HG03575 (cell line): ENCODE measurements at regions not wholly inside any gene's neighbourhood (a gene's known extent, or its start where the extent isn't known, plus 50 kb on each side); places are given as distances from the start of the nearest gene placed in this dataset.
"Not testable (repeated sequence)": the region's sequence is repeated elsewhere in the genome, so short reads cannot be mapped to it uniquely, and the experiment has no call there.

Experiments used
- ATAC-seq: cut with Tn5 transposase; IDR thresholded peaks from one replicate; pipeline ENCODE4 v1.9.1; 2021; ENCODE audit not compliant: unreplicated experiment, insufficient number of reproducible peaks, low FRiP score; ENCODE audit errors: extremely low read depth

DNA sequence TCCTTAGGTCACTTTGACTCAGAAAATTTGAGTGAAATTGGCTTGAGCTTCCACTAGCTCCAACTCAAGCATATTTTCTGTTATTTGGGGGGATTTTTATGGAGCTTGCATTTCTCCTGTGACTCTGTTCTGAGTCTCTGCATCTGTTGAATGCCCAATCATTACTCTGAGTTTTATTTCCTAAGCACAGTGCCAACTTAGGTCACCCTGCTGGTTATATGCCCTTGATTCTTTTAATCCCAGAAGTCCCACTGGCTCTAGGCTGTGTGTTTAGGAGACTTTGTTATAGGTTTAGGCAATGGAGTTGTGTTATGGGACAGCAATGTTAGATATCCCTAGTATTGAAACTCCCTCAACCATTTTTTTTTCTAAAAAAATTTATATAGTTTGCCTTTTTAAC is 198.2 kb upstream of the DTNA start:
- ATAC-seq = no peak

GRCh38 chr18:34514238-34514637 is 195.9 kb upstream of the DTNA start:
- ATAC-seq = no peak

DNA sequence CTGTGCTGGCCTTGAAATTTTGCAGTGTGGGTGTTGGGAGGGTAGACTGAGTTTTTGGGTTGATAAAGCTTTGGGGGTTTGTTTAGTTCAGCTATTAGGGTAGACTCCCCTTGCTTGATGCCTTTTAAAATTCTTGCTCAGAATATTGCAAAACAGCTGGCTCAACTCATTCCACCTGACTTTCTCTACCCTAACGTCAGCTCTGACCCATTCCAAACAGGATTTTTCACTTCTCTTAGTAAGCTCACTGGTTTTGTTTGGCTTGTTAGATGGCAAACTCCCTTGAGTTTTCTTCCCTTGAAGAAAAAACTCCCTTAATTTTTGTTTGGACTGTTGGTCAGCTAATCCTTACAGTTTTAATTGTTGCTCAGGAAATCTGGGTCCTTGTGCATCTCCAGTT is 195.1 kb upstream of the DTNA start:
- no peak for ATAC-seq

GRCh38 chr18:34516355-34516754 is 193.7 kb upstream of the DTNA start:
- not testable (repeated sequence) for ATAC-seq

DNA sequence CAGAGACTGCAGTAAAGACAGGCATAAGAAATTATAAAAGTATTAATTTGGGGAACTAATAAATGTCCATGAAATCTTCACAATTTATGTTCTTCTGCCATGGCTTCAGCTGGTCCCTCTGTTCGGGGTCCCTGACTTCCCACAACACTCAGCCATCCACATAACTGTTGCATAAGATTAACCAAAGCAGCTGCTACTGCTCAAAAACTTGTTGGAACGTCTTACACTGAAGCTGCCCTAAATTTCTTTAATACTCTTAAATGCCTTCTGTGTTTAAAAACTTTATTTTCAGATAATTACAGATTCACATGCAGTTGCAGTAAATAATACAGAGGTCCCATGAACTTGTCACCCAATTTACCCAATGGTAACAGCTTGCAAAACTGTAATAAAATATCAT is 193.1 kb upstream of the DTNA start:
- not testable (repeated sequence) for ATAC-seq

DNA sequence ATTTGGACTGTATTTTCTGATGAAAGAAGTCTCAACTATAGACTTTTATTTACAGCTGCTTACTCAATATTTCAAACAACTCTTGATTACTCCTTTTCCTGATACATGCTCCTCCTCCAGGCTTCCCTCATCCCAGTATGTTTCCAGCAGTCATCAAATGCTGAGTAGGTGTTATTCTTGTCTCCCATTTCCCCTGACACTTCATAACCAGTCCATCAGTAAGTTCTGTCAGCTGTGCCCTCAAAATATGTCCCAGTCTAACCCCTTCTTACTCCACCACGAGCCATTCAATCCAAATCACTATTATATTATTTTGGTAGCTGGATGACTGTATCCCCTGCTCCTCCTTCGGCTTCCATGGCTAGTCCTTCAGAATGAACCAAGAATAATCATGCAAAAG is 189.1 kb upstream of the DTNA start:
- no peak for ATAC-seq

DNA sequence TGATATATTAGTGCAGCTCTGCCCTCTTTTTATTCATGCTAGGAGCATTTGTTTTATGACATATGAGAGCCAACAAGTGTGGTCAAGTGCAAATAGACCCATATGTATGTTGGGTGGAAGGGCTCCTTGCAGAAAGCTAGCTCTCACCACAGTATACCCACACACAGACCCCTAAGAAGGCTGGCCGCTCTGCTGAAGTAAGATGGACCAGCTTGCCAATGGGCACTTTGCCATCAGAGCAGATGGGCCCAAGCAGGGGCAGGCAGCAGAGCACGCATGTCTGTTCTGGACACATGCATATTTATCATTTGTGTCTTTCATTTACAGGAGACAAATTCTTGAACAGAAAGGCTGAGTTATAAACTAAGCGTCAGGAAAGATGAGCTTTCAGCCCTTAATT is 187.5 kb upstream of the DTNA start:
- no peak for ATAC-seq

- ATAC-seq = no peak
These were observed 184.9 kb upstream of the DTNA start for GRCh38 chr18:34525244-34525643.

GRCh38 chr18:34528177-34528576 is 181.9 kb upstream of the DTNA start:
- no peak for ATAC-seq

DNA sequence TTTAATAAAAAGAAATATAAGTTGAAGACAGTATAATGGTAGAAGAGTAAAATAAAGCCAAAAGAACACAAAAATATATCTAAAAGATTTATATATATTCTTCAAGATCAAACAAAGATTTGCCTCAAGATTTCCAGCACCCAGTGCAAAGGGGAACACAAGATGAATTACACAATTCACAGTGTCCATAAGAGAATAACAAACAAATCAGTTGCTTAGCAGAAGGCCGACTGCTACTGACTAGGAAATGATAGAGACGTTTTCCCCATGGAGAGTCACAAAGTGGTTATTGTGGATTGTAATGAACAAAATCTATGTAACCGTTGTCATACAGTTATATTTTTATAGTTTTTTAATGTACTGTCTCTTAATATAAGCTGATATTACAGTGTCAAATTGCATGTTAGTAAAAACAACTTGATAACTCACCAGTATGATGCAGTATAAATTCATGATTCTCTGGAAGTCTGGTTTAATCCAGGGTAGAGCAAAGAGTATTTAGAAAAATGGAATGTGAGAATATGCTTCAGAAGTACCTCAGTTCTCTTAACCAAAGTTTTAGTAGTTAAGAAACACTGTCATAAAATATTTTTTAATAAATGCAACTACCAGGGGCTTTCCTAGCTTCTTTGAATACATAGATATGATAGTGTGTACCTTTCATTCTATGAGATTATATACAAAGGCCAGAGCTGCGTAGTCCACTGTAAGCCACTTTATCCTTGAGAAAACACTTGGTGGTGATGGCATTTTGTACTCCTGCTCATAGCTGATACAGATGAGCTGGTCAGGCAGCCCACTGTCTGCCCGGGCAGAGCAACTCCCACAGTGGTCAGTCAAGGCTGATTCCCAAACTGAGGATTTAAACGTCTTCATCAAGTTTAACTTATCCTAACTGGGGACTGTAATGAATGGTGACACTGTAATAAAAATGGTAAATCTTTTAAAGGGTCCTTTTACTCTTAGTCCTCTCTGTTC is 180.5 kb upstream of the DTNA start:
- no peak for ATAC-seq

DNA sequence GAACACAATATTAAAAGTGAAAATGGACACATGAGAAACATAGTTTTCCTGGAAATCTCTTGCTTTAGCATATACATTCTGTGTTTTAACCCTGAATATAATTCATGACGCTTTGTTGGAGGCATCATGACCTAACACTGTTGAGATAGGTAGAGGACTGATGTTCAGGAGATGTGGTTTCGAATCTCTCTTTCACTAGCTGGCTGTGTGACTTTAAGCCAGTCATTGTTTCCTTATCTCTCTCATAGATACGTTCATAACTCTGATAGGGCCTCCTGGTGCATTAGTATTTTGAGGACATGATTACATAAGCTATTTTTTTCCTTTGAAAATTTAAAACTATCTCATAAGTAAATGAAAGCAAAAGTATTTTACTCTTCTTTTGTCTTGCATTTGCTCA is 179.0 kb upstream of the DTNA start:
- ATAC-seq = no peak

DNA sequence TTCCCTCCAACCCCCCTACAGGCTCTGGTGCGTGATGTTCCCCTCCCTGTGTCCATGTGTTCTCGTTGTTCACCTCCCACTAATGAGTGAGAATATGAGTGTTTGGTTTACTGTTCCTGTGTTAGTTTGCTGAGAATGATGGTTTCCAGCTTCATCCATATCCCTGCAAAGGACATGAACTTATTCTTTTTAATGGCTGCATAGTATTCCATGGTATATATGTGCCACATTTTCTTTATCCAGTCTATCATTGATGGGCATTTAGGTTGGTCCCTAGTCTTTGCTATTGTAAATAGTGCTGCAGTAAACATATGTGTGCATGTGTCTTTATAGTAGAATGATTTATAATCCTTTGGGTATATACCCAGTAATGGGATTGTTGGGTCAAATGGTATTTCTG is 175.5 kb upstream of the DTNA start:
- ATAC-seq = not testable (repeated sequence)

DNA sequence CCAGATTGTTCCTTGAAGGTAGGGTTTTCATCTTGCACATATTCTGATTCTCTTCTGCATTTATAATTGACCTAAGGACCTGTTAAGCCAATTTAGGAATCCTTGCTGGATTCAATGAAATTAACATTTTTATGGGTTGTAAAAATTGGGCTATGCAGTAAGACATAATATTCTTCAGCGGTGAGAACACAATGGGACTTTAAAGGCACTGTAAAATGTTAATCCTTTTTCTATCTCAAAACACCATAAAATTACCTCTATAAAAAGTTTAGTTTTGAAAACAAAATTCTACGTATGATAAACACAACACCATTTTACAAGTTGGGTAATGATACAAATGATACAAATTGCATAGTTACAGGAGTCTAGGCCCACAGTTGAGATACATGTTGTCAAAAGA is 169.2 kb upstream of the DTNA start:
- no peak for ATAC-seq

DNA sequence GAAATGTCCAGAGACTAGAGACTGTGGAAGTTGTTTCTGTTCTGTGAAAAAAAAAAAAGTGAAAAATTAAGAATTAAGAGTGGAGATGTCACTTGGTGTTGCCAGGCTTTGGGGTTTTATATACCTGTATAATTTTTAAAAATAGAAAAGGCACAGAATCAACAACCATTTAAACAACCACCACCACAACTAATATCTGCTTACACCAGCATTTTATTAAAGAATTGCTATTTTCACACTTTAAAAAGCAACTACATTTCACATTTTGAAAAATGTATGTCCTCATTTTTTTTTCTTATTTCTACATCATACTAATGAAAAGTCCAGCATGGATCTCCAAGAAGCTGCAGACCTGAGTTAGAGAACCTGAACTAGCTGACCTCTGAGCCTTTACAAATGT is 167.5 kb upstream of the DTNA start:
- ATAC-seq = no peak

GRCh38 chr18:34543356-34543755 is 166.7 kb upstream of the DTNA start:
- ATAC-seq = no peak

DNA sequence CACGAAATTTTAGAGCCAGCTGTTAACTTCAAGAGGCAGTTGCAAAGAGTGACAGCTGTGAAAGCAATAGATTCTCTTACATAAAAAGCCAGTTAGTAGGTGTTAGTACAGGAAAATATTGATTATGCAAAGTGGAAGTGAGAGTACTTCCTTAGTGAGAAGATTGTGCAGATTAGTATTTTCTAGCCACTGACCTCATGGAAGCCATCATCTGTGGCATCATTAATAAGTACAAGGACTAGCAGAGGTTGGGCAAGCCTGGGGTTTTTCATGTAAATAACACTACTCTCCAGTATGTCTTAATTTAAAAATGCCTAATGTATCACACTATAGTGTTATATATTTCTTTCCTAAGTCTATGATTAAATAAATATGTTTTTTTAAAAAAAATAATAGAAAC is 166.2 kb upstream of the DTNA start:
- ATAC-seq = no peak

- no peak for ATAC-seq
These were observed 165.2 kb upstream of the DTNA start for GRCh38 chr18:34544930-34545329.

- ATAC-seq = no peak
These were observed 161.8 kb upstream of the DTNA start for GRCh38 chr18:34548120-34548972.

- ATAC-seq = no peak
These were observed 161.2 kb upstream of the DTNA start for GRCh38 chr18:34548973-34549294.

DNA sequence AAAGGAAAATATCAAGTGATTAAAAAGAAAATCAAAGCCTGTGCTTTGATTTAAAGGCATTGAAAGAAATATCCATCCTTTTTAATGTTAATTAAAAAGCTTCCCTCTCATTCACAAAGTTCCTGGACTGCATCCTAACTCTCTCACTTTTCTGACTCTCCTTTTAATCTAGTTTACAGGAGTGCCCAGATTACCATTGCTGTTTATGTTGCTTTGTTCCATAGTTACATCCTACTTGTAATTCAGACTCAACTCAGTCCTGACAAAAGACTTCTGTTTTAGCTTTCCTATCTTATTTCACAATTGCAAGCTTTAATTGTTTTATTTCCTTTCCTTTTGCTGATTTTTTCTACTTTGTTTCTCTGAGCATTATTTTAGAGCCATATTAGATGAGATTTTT is 160.7 kb upstream of the DTNA start:
- ATAC-seq = no peak
